ENCODE measurements at regions not wholly inside any gene's neighbourhood (a gene's known extent, or its start where the extent isn't known, plus 50 kb on each side); places are given as distances from the start of the nearest gene placed in this dataset.

DNA sequence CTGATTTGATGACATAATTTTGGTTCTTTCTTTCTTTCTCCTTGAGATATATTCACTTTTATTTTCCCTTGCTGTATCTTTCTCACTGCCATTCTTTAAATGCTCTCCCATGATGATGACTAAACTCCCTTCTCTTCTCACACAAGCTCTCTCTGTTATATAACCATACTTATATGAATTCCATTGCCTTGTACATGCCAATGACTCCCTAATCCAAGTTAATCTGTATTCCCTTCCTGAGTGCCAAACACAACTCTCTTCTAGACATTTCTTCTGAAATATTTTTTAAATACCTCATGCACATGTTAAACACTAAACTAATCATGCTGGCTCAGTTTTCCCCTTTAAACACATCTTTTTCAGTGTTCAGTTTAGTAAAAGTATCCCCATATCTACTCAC is 62.2 kb upstream of the ST8SIA4 start:
- Histone ChIP-seq H3K4me1 (no peaks in the 10 kb centered on the region), H3K4me3 (ENCODE audit: low read depth, low read length) (no peak overlapping the region), H3K27me3 (replicated peaks; ENCODE audit: control insufficient read depth, insufficient read depth, low read length) (no peaks in the 10 kb centered on the region), H3K36me3 (ENCODE audit: control insufficient read depth, insufficient read depth, low read length) (no peaks in the 10 kb centered on the region), H3K9me3 (no peaks in the 10 kb centered on the region)
- CTCF ChIA-PET = no interaction called here
- no peaks in the 10 kb centered on the region for H3K4me1 Mint-ChIP-seq (ENCODE audit: low read depth, unreplicated experiment)
- no TSS peak for BruUV-seq (replicated peaks)
- H3K36me3 Mint-ChIP-seq (ENCODE audit: insufficient read depth, unreplicated experiment) = no peaks in the 10 kb centered on the region
- no peaks in the 10 kb centered on the region for H3K27me3 Mint-ChIP-seq (ENCODE audit: insufficient read depth, unreplicated experiment)
- intact Hi-C loops (cut with micrococcal nuclease; ENCODE audit: unreplicated experiment) = no loop called here
- H3K27ac Mint-ChIP-seq (ENCODE audit: unreplicated experiment) = no peak overlapping the region
- POLR2A ChIA-PET = no interaction called here
- no peaks in the 10 kb centered on the region for H3K9me3 Mint-ChIP-seq (ENCODE audit: unreplicated experiment)
- TF ChIP-seq, protein P1, sequence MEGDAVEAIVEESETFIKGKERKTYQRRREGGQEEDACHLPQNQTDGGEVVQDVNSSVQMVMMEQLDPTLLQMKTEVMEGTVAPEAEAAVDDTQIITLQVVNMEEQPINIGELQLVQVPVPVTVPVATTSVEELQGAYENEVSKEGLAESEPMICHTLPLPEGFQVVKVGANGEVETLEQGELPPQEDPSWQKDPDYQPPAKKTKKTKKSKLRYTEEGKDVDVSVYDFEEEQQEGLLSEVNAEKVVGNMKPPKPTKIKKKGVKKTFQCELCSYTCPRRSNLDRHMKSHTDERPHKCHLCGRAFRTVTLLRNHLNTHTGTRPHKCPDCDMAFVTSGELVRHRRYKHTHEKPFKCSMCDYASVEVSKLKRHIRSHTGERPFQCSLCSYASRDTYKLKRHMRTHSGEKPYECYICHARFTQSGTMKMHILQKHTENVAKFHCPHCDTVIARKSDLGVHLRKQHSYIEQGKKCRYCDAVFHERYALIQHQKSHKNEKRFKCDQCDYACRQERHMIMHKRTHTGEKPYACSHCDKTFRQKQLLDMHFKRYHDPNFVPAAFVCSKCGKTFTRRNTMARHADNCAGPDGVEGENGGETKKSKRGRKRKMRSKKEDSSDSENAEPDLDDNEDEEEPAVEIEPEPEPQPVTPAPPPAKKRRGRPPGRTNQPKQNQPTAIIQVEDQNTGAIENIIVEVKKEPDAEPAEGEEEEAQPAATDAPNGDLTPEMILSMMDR (IDR thresholded peaks at IDR 0.05; ENCODE audit: insufficient read depth in 1 of 2, low read depth in 1 of 2, low read length in 1 of 2, severe bottlenecking in 1 of 2, unreplicated experiment in 1 of 2) = no peak
- no peak overlapping the region for H3K4me3 Mint-ChIP-seq (ENCODE audit: unreplicated experiment)
- no peak for DNase-seq
